HG02885 (cell line): ENCODE measurements at regions not wholly inside any gene's neighbourhood (a gene's known extent, or its start where the extent isn't known, plus 50 kb on each side); places are given as distances from the start of the nearest gene placed in this dataset.
"Not testable (repeated sequence)": the region's sequence is repeated elsewhere in the genome, so short reads cannot be mapped to it uniquely, and the experiment has no call there.

Source experiments
- ATAC-seq: cut with Tn5 transposase; IDR thresholded peaks from one replicate; pipeline ENCODE4 v1.9.1; 2021; ENCODE audit warnings: mild to moderate bottlenecking; ENCODE audit not compliant: unreplicated experiment, poor library complexity

- ATAC-seq = not testable (repeated sequence)
These were observed 822.1 kb downstream of the KCNMA1 start for GRCh38 chr10:76815505-76815904.

DNA sequence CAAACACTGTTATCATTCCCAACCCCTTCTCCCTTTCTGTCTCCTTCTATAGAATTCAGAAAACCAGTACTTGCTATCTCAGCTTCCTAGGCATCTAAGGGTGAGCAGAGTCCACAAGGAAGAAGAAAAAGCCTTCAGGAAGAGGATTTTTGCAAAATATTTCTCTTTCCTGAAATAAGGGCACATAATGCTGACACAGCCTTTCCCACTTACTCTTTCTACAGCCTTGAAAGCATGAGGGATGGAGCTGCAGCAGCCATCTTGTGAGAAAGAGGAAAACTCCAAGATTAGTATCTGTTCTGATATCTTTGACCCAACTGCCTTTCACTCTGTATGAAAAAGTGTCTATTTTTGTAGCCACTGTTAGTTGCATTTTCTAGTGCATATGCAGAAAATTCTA, 826.2 kb downstream of the KCNMA1 start:
- ATAC-seq = no peak

- no peak for ATAC-seq
These were observed 849.2 kb downstream of the KCNMA1 start for GRCh38 chr10:76788452-76788811.

DNA sequence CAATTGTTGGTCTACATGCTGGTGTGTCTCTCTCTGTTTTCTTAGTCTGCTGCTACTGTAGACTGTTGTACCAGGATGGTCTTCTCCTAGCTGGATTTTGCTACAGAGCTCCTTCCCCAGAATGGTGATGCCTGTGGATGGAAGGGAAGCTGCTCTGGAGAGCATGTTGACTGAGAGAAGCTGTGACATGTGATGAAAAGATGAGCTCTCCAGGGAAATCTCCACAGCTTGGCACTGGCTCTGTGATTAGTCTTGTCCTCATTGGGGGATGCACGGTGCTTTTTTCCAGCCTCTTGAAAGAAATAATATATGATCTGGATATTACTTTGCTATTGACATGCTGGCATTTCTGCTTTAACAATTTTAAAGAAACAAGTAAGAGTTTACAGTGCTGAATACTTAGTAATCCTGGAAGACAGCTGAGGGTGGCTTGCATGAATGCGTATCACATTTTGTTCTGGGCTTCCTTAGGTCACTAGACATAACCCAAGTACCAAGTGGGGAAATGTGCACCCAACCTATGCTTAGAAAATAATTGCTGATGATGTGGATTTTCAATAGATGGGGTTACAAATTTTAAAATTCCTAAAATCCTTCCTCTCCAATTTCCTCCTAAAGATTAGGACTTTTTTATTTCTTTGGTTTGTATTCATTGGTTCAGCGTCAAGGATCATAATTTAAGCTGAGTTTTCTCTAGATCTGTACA, 849.7 kb downstream of the KCNMA1 start:
- ATAC-seq = no peak

DNA sequence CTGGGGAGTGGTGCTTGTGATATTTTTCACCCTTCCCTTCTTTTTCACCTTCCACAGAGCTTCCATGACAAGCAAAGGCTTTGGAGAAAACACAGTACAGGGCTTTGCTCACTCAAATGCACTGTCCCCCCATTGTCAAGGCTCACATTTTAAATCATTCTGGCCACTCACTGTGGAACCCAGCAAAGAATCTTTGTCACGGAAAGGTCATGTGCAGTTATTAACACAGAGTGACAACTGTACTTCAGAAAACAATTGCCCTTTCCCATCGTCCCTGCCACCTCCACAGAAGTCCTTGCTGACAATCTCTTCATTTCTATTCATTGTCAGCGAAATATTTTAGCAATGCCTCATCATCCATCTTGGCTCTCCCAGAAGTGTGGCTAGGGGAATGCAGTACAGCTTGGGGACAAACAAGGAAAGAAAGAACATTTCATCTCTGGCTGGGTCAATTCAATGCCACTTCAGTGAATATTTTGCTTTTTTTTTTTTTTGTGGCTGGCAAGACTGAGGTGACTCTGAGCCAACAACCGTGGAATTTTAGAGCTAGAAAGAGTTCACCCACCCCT, 851.0 kb downstream of the KCNMA1 start:
- no peak for ATAC-seq

DNA sequence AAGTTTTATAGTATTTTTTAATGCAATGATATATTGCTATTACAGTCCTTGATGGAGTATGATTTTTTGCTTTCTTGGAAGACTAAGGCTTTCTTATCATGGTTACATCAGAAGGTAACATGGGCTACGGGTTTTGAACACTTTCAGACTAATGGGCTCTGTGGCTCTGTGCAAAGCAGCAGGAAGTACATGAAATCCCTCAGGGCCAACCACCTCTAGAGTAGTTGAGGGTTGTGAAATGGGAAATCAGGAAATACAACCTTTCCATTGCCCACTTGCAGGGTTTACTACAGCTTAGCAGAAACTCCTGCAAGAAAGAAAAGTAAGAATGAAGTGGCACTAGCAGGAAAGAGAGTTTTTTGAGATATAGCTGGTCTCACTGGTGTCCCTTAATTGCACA, 853.5 kb downstream of the KCNMA1 start:
- no peak for ATAC-seq

- ATAC-seq = no peak
These were observed 857.8 kb downstream of the KCNMA1 start for GRCh38 chr10:76779796-76780301.

GRCh38 chr10:76778914-76779795, 858.5 kb downstream of the KCNMA1 start:
- ATAC-seq = no peak

- ATAC-seq = no peak
These were observed 862.5 kb downstream of the KCNMA1 start for GRCh38 chr10:76774987-76775603.

DNA sequence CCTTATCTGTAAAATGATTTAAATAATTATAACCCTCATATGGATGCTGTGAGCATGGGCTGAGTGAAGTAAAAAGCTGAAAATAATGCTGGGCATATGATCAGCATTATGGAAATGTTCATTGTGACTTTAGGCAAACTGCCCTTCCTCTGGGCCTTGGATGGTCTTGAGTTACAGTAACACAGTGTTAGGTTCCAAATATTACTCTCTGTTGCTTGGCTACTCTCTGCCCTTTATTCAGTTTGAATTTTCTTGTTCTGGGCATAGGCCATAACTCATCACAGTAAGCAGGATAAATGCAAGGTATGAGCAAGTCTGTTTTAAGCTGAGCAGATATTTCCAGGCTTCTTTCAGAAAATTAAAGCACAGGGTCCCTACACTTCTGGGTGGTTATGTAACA, 868.0 kb downstream of the KCNMA1 start:
- no peak for ATAC-seq

GRCh38 chr10:76769161-76769560, 868.4 kb downstream of the KCNMA1 start:
- no peak for ATAC-seq

GRCh38 chr10:76766682-76767081, 870.9 kb downstream of the KCNMA1 start:
- no peak for ATAC-seq

DNA sequence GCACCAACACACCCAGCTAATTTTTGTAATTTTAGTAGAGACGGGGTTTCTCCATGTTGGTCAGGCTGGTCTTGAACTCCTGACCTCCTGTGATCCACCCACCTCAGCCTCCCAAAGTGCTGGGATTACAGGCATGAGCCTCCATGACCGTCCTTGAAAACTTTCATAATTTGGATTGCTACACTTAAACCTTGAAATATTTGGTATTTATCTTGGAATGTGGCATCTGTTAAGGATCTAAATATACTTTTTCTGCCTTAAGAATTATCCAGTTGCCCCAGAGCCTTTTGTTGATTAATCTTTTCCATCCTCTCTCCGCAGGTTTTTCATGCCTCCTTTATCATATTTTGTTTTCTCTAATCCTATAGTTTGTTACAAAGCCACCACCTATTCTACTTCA, 872.7 kb downstream of the KCNMA1 start:
- not testable (repeated sequence) for ATAC-seq

- ATAC-seq = no peak
These were observed 873.4 kb downstream of the KCNMA1 start for GRCh38 chr10:76764177-76764576.

GRCh38 chr10:76763376-76763775, 874.2 kb downstream of the KCNMA1 start:
- no peak for ATAC-seq

DNA sequence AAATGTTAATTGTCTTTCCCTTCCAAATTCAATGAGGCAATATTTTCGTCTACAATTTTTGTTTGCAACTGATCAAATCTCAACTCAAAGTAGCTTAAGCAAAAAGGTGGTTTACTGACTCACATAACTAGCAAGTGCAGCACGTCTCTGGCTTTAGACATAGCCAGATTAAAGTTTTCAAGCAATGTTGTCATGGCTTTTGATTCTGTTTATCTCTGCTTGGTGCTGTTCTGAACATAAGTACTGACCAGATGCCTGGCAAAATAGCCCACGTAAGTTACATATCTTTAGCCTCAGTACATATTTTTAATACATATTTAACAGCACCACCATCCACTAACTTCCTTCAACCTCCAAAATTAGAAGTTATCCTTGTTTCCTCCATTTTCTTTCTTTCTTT, 877.9 kb downstream of the KCNMA1 start:
- no peak for ATAC-seq

DNA sequence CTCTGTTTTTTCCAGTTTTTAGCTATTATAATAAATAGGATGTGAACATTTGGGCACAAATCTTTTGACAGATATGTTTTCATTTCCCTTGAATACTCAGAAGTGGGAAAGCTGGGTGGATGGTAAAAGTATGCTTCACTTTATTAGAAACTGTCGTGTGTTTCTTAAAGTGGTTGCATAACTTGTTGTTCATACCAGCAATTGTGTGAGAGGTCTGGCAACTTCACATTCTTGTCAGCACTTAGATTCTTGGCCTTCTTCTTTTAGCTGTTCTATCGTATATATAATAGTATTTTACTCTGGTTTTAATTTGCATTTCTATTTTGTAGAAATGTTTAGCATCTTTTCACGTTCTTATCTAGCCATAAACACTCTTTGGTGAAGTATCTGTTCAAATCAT, 894.4 kb downstream of the KCNMA1 start:
- no peak for ATAC-seq

DNA sequence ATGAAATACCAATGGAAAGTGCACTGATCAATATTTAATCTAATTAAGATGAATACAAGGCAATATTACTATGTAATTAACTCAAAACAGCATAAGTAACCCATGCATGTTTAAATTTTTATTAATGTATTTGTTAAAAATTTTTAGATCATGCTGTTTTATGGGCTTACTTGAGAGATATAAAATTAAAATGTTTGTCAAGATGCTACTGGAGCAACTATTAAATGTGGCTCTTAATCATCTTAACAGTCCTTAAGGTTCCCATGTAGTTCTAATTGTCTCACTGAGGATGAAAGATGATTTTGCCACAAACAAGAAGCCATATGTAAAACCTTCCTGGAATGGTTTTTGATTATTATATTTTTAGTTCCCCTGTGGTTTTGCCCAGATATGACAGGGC, 897.1 kb downstream of the KCNMA1 start:
- ATAC-seq = no peak

- ATAC-seq = no peak
These were observed 898.6 kb downstream of the KCNMA1 start for GRCh38 chr10:76738991-76739390.

- ATAC-seq = no peak
These were observed 900.6 kb downstream of the KCNMA1 start for GRCh38 chr10:76736815-76737618.
